ENCODE measurements at regions not wholly inside any gene's neighbourhood (a gene's known extent, or its start where the extent isn't known, plus 50 kb on each side); places are given as distances from the start of the nearest gene placed in this dataset.

GRCh38 chr5:36529142-36529541 is 77.3 kb upstream of the SLC1A3 start:
- no peak for TF ChIP-seq CTCF (IDR thresholded peaks at IDR 0.05)
- TF ChIP-seq POLR2A (IDR thresholded peaks at IDR 0.05) = no peak

Measured in thyroid gland (tissue), 4 donors.